ENCODE measurements at regions not wholly inside any gene's neighbourhood (a gene's known extent, or its start where the extent isn't known, plus 50 kb on each side); places are given as distances from the start of the nearest gene placed in this dataset.
"Not testable (repeated sequence)": the region's sequence is repeated elsewhere in the genome, so short reads cannot be mapped to it uniquely, and the experiment has no call there.

DNA sequence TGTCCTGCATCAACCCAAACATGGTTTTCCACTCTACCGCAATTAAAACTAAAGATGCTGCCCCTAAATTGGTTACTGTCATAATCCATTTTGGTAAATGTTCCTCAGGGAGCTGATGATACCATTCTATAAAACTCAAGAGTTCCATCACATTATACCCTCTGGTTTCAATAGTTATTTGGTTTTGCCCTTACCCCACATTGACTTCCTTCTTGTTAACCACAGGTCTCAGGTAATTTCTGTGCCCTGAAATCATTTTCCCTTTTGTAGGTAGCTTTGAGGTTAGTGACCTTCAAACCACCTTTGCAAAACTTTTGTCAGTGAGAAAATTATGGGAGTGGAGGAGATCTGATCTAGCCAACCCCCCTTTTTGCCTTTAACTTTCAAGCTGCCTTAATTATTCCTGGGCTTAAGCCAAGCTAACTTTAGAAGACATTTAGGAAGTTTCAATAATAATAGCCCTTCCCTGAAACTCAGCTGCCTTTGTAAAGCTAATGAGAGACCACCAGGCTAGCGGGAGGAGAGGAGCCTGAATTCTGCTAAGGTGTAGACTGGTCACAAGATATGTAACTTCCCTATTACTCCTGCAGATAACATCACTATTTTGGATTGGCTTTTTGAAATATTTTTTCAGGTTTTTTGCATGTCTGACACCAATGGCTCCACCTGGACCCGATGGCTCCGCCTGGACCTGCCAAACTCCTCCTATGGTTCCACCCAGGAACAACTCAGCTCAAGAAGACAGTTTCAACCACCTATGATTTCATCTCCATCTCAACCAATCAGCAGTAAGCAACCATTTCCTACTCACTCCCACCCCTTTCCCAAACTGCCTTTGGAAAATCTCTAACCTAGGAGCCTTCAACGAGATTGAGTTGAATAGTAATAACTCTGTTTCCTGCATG, 224.9 kb downstream of the HS3ST3B1 start:
- H3K4me3 Mint-ChIP-seq = no peak overlapping the region
- no peak for DNase-seq
- H3K9me3 Mint-ChIP-seq = no peaks in the 10 kb centered on the region
- no peaks in the 10 kb centered on the region for H3K36me3 Mint-ChIP-seq (ENCODE audit: low read depth)
- no peak overlapping the region for H3K27ac Mint-ChIP-seq
- H3K27me3 Mint-ChIP-seq = no peaks in the 10 kb centered on the region
- peaks cover 17% of the 10 kb centered on the region for H3K4me1 Mint-ChIP-seq (ENCODE audit: low read depth)

DNA sequence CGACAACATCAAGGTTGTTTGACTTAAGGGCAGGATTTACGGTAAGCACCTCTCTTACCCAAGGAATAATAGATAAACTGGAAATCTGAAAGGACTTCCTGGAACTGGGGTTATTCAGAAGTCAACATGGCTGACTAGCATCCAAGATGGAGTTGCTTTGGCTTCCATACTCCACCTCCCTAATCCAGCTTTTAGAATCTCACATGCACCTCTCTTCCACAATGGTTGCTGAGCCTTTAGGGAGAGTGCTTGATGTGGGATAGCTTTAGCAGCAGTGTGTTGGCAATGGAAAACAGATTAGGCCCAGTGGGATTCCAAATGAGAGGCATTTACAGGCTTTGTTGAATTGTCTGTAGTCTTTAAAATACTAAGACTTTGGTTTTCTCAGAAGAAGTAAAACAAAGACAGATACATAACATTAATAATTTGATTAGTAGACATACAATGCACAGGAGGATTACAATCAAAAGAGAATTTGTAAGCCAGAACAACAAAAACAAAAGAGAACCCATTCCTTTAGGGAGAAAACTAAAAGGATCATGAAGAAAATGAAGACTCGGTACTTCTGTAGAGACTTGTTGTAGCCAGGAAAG, 222.0 kb downstream of the HS3ST3B1 start:
- no peak for DNase-seq
- Mint-ChIP-seq H3K27ac (no peak overlapping the region), H3K36me3 (ENCODE audit: low read depth) (no peaks in the 10 kb centered on the region), H3K27me3 (no peaks in the 10 kb centered on the region), H3K4me1 (ENCODE audit: low read depth) (peaks cover 17% of the 10 kb centered on the region), H3K9me3 (no peaks in the 10 kb centered on the region), H3K4me3 (no peak overlapping the region)

DNA sequence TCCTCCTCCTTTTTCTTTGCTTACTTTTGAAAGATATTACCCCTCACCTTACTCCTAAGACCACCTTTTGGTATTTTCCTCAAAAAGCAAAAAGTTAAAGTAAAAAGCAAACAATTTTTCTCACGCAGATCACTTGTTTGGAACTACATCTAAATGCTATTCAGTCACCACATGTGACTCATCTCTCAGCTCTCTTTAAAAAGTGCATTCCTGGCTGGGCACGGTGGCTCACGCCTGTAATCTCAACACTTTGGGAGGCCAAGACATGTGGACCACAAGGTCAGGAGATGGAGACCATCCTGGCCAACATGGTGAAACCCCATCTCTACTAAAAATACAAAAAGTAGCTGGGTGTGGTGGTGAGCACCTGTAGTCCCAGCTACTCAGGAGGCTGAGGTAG, 218.0 kb downstream of the HS3ST3B1 start:
- not testable (repeated sequence) for DNase-seq; H3K36me3 Mint-ChIP-seq (ENCODE audit: low read depth); H3K27ac Mint-ChIP-seq; H3K4me1 Mint-ChIP-seq (ENCODE audit: low read depth); H3K4me3 Mint-ChIP-seq; H3K27me3 Mint-ChIP-seq; H3K9me3 Mint-ChIP-seq

DNA sequence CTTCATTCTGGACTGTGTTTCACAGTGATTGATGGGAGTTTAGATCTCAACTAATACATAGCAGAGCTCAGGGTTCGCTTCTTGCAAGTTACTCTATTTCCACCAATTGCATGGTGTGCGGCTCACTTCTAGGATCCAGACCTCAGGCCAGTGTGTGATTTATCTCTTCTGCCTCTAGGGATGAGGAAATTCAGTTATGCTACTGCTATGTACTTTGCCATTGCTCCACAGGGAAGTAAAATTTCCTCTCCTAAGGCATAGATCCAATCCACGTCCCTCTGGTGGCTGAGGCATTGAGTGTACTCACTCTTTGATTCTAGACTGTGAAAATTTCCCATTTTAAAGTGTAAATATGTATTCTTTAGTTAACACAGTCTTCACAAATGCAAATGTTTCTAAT, 214.1 kb downstream of the HS3ST3B1 start:
- DNase-seq = no peak

DNA sequence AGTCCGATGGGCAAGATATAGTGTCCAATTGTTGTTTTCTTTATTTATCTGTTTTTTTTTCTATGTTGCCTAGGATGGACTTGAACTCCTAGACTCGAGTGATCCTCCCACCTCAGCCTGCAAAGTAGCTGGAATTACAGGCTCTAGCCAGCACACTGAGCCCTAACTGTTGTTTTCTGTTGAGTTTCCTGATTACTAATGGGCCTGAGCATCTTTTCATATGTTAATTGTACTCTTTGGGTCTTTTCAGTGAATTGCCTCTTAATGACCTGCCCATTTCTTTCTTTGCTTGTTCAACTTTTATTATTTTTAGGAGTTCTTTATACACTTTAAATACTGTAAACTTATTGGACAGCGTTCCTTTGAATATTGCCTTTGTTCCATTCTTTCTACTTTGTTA, 213.0 kb downstream of the HS3ST3B1 start:
- DNase-seq = no peak
- Mint-ChIP-seq H3K36me3 (ENCODE audit: low read depth) (no peaks in the 10 kb centered on the region), H3K27ac (no peak overlapping the region), H3K4me3 (no peak overlapping the region), H3K4me1 (ENCODE audit: low read depth) (no peaks in the 10 kb centered on the region), H3K9me3 (no peaks in the 10 kb centered on the region), H3K27me3 (no peaks in the 10 kb centered on the region)

More for the DNA sequence above, 214.1 kb downstream of the HS3ST3B1 start:
- Mint-ChIP-seq H3K9me3 (no peaks in the 10 kb centered on the region), H3K36me3 (ENCODE audit: low read depth) (no peaks in the 10 kb centered on the region), H3K4me3 (no peak overlapping the region), H3K27me3 (no peaks in the 10 kb centered on the region), H3K4me1 (ENCODE audit: low read depth) (no peaks in the 10 kb centered on the region), H3K27ac (no peak overlapping the region)

DNA sequence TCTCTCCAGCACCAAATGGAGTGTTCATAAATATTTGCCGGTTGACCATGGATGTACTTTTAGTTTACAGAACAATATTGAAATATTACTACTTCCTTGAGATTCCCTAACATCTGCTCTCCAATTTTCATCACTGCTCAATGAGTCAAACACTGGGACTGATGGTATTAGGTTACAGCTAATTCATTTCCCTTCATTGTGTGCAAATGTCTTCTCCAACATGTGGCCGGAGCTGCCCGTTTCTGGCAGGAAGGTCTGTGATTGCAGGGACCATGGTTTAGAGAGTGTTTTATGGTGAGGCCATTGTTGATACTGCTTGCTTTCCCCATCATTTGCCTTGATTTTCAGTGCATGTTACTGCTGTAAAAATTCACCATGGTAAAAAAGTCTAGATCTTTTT, 209.3 kb downstream of the HS3ST3B1 start:
- DNase-seq = no peak
- no peak overlapping the region for H3K4me3 Mint-ChIP-seq
- H3K4me1 Mint-ChIP-seq (ENCODE audit: low read depth) = no peaks in the 10 kb centered on the region
- no peak overlapping the region for H3K27ac Mint-ChIP-seq
- no peaks in the 10 kb centered on the region for H3K36me3 Mint-ChIP-seq (ENCODE audit: low read depth)
- H3K27me3 Mint-ChIP-seq = no peaks in the 10 kb centered on the region
- no peaks in the 10 kb centered on the region for H3K9me3 Mint-ChIP-seq

DNA sequence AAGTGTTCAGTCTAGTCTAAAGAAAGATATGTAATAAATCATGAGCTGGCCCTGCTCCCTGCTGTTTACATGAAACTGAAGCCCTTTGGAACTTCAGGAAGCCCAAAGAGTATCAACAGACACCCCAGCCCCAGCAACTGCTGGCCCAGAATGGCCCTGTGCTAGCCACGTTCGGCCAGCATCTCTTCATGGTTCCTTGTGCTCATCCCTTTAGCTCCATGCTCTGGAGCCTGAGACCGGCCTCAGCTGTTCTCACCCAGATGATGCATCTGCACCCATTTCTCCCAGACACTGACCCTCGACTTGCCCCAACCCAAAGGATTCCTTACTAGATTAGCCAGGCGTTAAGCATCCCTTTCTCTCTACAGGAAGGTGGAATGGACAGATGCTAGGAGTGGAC, 207.3 kb downstream of the HS3ST3B1 start:
- H3K27ac Mint-ChIP-seq = no peak overlapping the region
- DNase-seq = no peak
- H3K4me1 Mint-ChIP-seq (ENCODE audit: low read depth) = no peaks in the 10 kb centered on the region
- no peaks in the 10 kb centered on the region for H3K36me3 Mint-ChIP-seq (ENCODE audit: low read depth)
- H3K27me3 Mint-ChIP-seq = no peaks in the 10 kb centered on the region
- H3K9me3 Mint-ChIP-seq = no peaks in the 10 kb centered on the region
- no peak overlapping the region for H3K4me3 Mint-ChIP-seq

DNA sequence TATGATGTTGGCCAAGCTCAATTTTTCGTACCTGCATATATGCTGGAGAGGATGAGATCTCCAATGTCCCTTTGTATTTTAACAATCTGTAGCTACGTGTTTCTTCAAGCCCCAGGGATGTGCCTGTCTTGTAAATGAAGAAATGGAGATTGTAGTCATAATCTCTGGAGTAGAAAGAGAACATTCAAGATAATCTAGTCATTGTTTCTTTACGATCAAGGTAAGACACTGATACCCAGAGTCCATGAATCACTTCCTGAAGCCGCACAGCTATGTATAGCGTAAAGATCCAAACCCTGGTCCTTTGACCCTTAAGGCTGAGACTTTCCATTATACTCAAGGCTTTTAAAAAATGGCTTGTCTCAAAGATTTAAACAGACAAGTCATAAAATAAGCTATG, 205.5 kb downstream of the HS3ST3B1 start:
- DNase-seq = no peak
- no peak overlapping the region for H3K27ac Mint-ChIP-seq
- H3K4me1 Mint-ChIP-seq (ENCODE audit: low read depth) = no peaks in the 10 kb centered on the region
- no peak overlapping the region for H3K4me3 Mint-ChIP-seq
- H3K27me3 Mint-ChIP-seq = no peaks in the 10 kb centered on the region
- no peaks in the 10 kb centered on the region for H3K36me3 Mint-ChIP-seq (ENCODE audit: low read depth)
- no peaks in the 10 kb centered on the region for H3K9me3 Mint-ChIP-seq

DNA sequence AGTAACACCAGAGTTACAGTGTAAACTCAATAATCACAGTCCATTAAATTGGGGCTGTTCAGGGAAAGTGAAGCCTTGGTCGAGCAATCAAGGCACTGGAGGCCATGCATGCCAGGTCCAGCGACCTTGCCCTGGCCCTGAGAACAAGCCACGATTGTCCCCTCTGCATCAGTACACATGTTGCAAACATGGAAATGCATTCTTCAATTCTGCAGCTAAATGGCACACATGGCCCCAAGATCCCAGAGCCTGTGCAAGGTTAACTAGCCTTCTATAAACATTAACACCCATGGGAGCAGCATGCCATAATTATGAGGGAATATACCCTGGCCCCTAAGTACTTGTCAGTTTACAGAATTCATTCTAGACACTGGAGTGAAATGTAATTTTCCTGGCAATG, 204.7 kb downstream of the HS3ST3B1 start:
- no peaks in the 10 kb centered on the region for H3K36me3 Mint-ChIP-seq (ENCODE audit: low read depth)
- no peak for DNase-seq
- no peaks in the 10 kb centered on the region for H3K27me3 Mint-ChIP-seq
- no peaks in the 10 kb centered on the region for H3K9me3 Mint-ChIP-seq
- no peaks in the 10 kb centered on the region for H3K4me1 Mint-ChIP-seq (ENCODE audit: low read depth)
- H3K27ac Mint-ChIP-seq = no peak overlapping the region
- H3K4me3 Mint-ChIP-seq = no peak overlapping the region

DNA sequence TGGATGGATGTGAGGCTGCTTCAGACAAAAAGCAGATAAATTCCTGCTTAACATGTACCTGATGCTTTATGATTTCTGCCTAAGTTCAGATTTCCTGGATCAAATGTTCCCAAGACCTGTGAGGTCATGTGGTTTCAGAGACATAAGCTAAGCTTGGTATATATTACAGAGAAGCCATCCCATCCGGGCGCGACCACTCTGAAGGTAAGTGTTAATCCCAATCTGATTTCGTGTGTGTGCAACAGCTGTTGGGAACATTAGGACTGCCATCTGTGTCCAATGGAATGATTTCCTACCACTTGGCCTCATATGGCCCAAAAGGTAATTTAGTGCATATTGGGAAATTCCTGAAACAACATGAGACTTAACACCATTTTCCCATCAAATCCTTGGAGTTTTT, 199.1 kb downstream of the HS3ST3B1 start:
- Mint-ChIP-seq H3K36me3 (ENCODE audit: low read depth) (no peaks in the 10 kb centered on the region), H3K9me3 (no peaks in the 10 kb centered on the region), H3K4me3 (no peak overlapping the region), H3K4me1 (ENCODE audit: low read depth) (no peaks in the 10 kb centered on the region), H3K27me3 (no peaks in the 10 kb centered on the region), H3K27ac (no peak overlapping the region)
- DNase-seq = no peak

DNA sequence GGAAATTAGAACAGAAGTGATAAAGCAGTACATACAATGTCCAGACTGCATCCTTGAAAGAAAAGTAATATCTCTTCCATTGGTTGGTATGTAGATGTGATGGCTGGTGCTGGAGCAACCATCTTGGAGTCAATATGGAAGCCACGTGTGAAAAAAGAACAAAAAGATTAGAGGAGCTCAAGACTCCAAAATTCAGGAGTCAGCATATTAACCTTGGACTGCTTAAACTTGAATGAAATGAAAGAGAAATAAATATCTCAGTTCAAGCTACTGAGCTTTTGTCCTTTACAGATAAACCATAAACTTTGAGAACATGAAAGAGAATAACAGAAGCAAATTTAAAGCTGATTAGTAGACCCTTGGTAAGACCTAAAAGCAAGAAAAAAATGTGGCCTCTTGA, 197.9 kb downstream of the HS3ST3B1 start:
- H3K36me3 Mint-ChIP-seq (ENCODE audit: low read depth) = no peaks in the 10 kb centered on the region
- H3K27ac Mint-ChIP-seq = no peak overlapping the region
- no peak overlapping the region for H3K4me3 Mint-ChIP-seq
- H3K9me3 Mint-ChIP-seq = no peaks in the 10 kb centered on the region
- no peaks in the 10 kb centered on the region for H3K4me1 Mint-ChIP-seq (ENCODE audit: low read depth)
- no peaks in the 10 kb centered on the region for H3K27me3 Mint-ChIP-seq
- no peak for DNase-seq

DNA sequence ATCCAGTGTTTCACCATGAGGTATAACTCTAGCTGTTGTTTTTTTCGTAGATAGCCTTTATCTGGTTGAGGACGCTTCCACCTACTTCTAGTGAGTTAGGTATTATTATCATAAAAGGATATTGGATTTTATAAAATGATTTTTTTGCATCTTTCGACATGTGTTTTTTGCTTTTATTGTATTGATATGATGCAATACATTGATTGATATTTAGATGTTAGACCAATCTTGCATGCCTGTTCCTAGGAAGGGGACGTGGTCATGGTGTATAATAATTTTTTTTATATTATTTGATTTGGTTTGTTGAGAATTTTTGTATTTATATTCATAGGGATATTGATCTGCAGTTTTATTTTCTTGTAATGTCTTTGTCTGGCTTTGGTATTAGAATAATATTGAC, 193.3 kb downstream of the HS3ST3B1 start:
- Mint-ChIP-seq H3K4me3 (no peak overlapping the region), H3K4me1 (ENCODE audit: low read depth) (no peaks in the 10 kb centered on the region), H3K9me3 (no peaks in the 10 kb centered on the region), H3K36me3 (ENCODE audit: low read depth) (no peaks in the 10 kb centered on the region), H3K27me3 (no peaks in the 10 kb centered on the region), H3K27ac (no peak overlapping the region)
- DNase-seq = no peak

DNA sequence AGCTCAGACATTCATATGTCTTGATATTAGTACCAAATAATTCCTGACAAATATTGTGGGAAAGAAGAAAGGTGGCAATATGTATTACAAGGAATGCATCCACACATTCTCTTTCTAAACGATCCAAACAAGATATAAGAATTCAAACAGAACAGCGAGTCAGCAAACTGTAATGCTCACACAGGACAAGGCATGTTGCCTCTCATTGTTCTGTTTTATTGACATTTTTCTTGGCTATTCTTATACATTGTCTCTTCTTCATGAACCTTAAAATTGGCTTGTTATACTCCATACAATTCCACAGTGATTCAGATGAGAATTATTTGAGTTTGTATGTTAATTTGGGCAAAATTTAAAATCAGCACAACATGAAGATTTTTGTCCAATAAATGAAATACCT, 189.1 kb downstream of the HS3ST3B1 start:
- Mint-ChIP-seq H3K36me3 (ENCODE audit: low read depth) (no peaks in the 10 kb centered on the region), H3K4me1 (ENCODE audit: low read depth) (no peaks in the 10 kb centered on the region), H3K27ac (no peak overlapping the region), H3K4me3 (no peak overlapping the region), H3K27me3 (no peaks in the 10 kb centered on the region), H3K9me3 (no peaks in the 10 kb centered on the region)
- no peak for DNase-seq

DNA sequence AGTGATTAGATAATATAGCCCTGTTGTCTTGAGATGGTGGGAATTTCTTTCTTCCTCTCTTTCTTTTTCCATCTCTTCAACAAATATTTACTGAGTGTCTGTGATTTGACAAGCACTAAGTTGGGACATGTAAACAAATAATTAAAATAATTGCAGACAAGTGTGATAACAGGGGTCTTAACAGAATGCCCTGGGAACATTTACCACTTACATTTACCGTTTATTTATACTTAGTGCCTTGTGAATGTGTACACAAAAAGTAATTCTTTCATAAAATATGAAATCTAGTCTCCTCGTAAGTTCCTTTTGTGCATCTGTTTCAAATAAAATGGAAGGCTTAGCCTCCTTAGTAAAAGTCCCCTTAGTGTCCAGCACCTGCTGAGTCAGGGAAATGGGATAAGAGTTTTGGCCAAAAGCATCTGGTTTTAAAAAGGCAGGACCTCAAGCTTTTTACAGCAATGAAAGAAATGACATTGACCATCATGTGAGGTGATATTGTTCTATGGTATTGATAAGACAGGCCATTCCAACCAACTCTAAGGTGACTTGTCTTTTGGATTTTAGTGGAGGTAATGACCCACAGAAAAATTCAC, 188.2 kb downstream of the HS3ST3B1 start:
- no peaks in the 10 kb centered on the region for H3K36me3 Mint-ChIP-seq (ENCODE audit: low read depth)
- H3K27ac Mint-ChIP-seq = no peak overlapping the region
- H3K4me3 Mint-ChIP-seq = no peak overlapping the region
- no peaks in the 10 kb centered on the region for H3K27me3 Mint-ChIP-seq
- no peak for DNase-seq
- H3K9me3 Mint-ChIP-seq = no peaks in the 10 kb centered on the region
- no peaks in the 10 kb centered on the region for H3K4me1 Mint-ChIP-seq (ENCODE audit: low read depth)

DNA sequence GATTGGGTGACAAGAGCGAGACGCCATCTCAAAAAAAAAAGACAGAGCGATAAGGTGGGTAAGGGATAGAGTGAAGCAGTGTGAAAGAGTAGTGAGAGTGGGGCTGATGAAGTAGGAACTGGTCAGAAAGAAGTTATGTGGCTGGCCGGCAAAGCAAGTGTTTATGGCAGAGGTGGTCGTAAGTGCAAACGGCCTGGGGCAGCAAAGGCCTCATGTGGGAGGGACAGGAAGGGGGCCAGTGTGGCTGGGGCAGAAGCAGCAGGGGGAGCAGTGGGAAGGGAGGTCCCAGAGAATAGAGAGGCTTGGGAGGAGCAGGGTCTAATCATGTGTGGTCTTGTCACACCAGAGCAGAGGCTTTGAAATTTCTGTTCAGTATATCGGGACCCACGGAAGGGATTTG, 186.2 kb downstream of the HS3ST3B1 start:
- Mint-ChIP-seq H3K27ac (no peak overlapping the region), H3K4me3 (no peak overlapping the region)

More for the DNA sequence above, 186.2 kb downstream of the HS3ST3B1 start:
- Mint-ChIP-seq H3K4me1 (ENCODE audit: low read depth) (no peaks in the 10 kb centered on the region), H3K9me3 (no peaks in the 10 kb centered on the region), H3K36me3 (ENCODE audit: low read depth) (no peaks in the 10 kb centered on the region), H3K27me3 (no peaks in the 10 kb centered on the region)
- no peak for DNase-seq
